Activated naive CD8-positive, alpha-beta T cell treated with anti-CD3 and anti-CD28 coated beads, Interleukin-2, amount 50 U/mL, for 16 hours (primary cell): ENCODE measurements at regions not wholly inside any gene's neighbourhood (a gene's known extent, or its start where the extent isn't known, plus 50 kb on each side); places are given as distances from the start of the nearest gene placed in this dataset.

Experiments
- DNase-seq: peaks from one replicate; pipeline ENCODE4 v3.0.0-alpha.2; 2020; ENCODE audit warnings: low read depth, low spot score

- DNase-seq: no peak
Measured at GRCh38 chr21:27268290-27268689, 301.4 kb upstream of the ADAMTS5 start.

- DNase-seq: no peak
Measured at GRCh38 chr21:27265949-27266348, 299.1 kb upstream of the ADAMTS5 start.

GRCh38 chr21:27265492-27265891 lies 298.6 kb upstream of the ADAMTS5 start:
- no peak for DNase-seq

GRCh38 chr21:27261676-27262075 lies 294.8 kb upstream of the ADAMTS5 start:
- no peak for DNase-seq

- DNase-seq: no peak
Measured at GRCh38 chr21:27260728-27261127, 293.8 kb upstream of the ADAMTS5 start.

GRCh38 chr21:27258742-27259448 lies 292.0 kb upstream of the ADAMTS5 start:
- no peak for DNase-seq

GRCh38 chr21:27257908-27258556 lies 291.1 kb upstream of the ADAMTS5 start:
- no peak for DNase-seq

- DNase-seq: no peak
Measured at GRCh38 chr21:27257226-27257625, 290.3 kb upstream of the ADAMTS5 start.

- DNase-seq: no peak
Measured at GRCh38 chr21:27251752-27252151, 284.9 kb upstream of the ADAMTS5 start.

- no peak for DNase-seq
Measured at GRCh38 chr21:27250366-27250765, 283.5 kb upstream of the ADAMTS5 start.

GRCh38 chr21:27248814-27249213 lies 281.9 kb upstream of the ADAMTS5 start:
- no peak for DNase-seq

GRCh38 chr21:27246741-27247140 lies 279.9 kb upstream of the ADAMTS5 start:
- no peak for DNase-seq

GRCh38 chr21:27244776-27245175 lies 277.9 kb upstream of the ADAMTS5 start:
- no peak for DNase-seq

GRCh38 chr21:27244352-27244751 lies 277.5 kb upstream of the ADAMTS5 start:
- no peak for DNase-seq

- DNase-seq: no peak
Measured at GRCh38 chr21:27240839-27241238, 274.0 kb upstream of the ADAMTS5 start.

GRCh38 chr21:27233514-27234115 lies 266.7 kb upstream of the ADAMTS5 start:
- DNase-seq: no peak

GRCh38 chr21:27225940-27226339 lies 259.1 kb upstream of the ADAMTS5 start:
- DNase-seq: no peak

- no peak for DNase-seq
Measured at GRCh38 chr21:27225151-27225550, 258.3 kb upstream of the ADAMTS5 start.

GRCh38 chr21:27224169-27224568 lies 257.3 kb upstream of the ADAMTS5 start:
- DNase-seq: no peak

- DNase-seq: no peak
Measured at GRCh38 chr21:27221077-27221476, 254.2 kb upstream of the ADAMTS5 start.

- no peak for DNase-seq
Measured at GRCh38 chr21:27220416-27220815, 253.5 kb upstream of the ADAMTS5 start.

- DNase-seq: no peak
Measured at GRCh38 chr21:27219068-27219467, 252.2 kb upstream of the ADAMTS5 start.

- no peak for DNase-seq
Measured at GRCh38 chr21:27213303-27213702, 246.4 kb upstream of the ADAMTS5 start.
